GM03348 (cell line): ENCODE measurements at regions not wholly inside any gene's neighbourhood (a gene's known extent, or its start where the extent isn't known, plus 50 kb on each side); places are given as distances from the start of the nearest gene placed in this dataset.

ENCODE experiments used
- DNase-seq: peaks from one replicate; pipeline ENCODE4 v3.0.0; 2012; ENCODE audit warnings: low spot score

- DNase-seq = no peak
These were observed 175.6 kb upstream of the HS6ST1 start for GRCh38 chr2:128494307-128494639.

DNA sequence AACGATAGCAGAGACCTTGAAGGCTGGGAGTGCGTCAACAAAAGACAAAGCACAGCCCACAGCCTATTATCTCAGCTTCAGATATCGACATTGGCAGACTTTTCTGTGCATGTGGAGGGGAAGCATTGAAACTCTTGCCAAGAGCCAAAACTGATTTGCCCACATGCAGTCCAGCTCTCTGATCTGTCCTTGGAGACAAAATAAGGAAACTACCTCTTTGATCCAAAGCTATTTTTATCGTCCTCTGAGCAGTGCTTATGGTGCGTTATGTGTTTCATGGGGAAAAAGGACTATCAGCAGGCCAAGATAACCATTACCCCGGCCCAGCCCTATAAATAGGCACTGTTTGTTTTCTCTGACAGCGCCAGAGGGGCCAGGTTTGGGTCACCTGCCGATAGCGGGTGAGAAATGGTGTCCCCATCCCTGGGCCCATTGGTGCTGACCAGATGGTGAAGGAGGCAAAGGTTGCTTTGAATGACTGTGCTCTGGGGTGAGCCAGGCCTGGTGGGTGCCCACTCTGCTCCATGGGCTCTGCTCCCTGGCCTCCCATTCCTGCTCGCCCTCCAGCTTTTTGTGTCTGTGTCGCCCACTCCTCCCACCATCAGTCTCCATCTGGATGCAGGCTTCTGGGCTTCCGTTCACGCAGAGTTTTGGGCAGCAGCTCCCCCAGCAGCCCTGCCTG is 176.1 kb upstream of the HS6ST1 start:
- no peak for DNase-seq

GRCh38 chr2:128495996-128496547 is 177.4 kb upstream of the HS6ST1 start:
- no peak for DNase-seq

DNA sequence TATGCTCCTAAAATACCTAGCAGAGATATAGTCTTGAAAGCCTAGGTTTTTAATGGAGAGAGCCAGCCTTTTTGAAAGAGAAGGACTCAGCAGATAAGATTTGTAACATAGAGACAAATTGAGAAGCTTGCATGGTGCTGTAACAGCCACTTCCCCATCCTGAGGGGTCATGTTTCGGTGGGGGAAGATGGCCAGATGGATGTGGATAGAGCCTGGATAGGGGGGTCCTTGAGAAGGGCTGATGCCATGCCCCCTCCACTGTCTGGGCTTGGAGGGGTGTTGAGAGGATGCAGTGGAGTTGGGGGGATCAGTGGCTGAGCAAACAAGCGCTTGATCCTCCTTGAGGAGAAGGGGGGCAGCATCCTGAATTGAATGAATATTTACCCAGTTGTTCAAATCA is 178.0 kb upstream of the HS6ST1 start:
- no peak for DNase-seq

- DNase-seq = no peak
These were observed 178.8 kb upstream of the HS6ST1 start for GRCh38 chr2:128497461-128497860.

GRCh38 chr2:128498086-128498485 is 179.4 kb upstream of the HS6ST1 start:
- no peak for DNase-seq

DNA sequence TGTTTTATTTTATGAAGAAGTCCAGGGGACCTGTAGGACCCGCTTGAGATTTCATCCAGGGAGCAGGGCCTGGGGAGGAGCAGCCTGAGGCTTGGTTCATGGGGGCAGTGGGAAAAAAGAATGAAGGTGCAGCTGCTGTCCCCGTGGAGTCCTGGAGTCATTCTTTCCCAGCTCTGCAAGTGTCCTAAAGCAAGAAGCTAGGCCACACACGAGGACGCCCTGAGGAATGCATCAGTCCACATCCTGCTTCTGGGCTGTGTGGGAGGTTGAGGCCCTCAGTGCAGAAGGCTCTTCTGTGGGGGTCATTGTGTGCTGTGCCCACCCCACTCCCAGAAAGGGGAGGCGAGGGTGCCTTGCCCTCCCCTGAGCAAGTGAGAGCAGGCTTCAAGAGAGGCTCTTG is 179.9 kb upstream of the HS6ST1 start:
- DNase-seq = no peak

- DNase-seq = no peak
These were observed 180.9 kb upstream of the HS6ST1 start for GRCh38 chr2:128499367-128500137.

DNA sequence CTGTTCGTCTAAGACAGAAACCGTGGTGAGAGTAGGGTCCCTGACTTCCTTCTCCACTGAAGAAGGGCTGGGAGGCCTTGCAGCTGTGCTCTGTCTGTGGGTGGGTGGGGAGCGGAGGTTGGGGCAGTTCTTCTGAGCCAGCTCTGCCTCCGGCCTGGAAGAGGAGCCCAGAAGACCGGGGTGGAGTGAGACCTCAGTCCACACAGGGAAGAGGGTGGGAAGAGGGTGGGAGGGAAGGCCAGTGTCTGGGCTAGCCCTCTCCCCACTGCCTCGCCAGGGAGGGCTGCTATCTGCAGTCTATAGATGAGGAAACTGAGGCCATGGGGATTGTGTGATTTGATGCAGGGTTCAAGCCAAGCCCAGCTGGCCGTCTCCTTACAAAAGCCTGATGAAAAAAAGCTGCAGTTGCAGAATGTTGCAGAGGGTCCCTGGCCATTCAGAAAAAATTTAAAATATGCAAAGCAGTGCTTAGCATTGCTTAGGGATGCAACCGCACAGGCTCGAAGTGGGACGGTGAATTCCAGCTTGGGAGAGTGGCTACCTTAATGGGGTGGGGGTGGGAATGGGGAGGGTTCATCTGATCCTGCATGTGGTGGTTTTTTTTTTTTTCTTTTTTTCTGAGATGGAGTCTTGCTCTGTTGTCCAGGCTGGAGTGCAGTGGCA is 181.6 kb upstream of the HS6ST1 start:
- DNase-seq = no peak

GRCh38 chr2:128501006-128501690 is 182.5 kb upstream of the HS6ST1 start:
- no peak for DNase-seq

GRCh38 chr2:128501700-128502099 is 183.0 kb upstream of the HS6ST1 start:
- DNase-seq = no peak

GRCh38 chr2:128502200-128502599 is 183.5 kb upstream of the HS6ST1 start:
- DNase-seq = no peak

GRCh38 chr2:128502638-128503246 is 184.1 kb upstream of the HS6ST1 start:
- no peak for DNase-seq

DNA sequence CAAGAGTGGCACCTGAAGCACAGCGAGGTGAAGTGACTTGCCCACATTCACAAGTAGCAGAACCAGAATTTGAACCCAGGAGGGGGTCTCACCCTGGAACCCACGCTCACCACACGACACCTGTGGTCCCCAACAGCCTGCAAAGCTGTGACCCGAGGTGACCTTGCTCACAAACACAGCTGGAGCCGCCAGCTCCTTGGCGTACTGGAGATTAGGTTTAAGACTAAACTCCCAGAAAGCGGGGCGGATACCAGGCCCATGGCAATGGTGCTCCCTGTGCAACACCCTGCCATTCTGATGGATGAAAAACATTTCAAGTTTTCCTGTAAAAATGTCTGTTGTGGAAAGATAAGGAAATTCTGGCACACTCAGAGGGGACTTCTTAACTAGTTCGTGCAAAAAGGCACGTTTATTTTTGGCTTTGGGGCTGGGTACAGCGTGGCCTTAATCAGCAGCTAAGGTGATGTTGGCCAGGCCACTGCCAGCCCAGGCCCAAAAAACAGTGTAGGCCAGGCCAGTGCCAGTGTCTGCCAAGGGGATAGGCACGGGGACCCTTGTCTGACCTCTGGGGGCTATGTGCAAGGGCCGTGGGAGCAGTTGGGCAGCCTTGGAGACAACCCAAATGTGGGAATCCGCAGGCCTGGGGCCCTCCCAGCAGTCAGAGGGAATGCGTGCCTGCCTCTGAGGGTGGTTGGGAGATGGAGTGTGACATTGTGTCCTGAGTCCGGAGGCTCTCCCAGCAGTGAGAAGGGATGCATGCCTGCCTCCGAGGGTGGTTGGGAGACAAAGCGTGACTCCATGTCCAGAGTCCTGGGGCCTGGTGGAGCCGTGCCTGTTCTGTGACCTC is 185.0 kb upstream of the HS6ST1 start:
- no peak for DNase-seq

DNA sequence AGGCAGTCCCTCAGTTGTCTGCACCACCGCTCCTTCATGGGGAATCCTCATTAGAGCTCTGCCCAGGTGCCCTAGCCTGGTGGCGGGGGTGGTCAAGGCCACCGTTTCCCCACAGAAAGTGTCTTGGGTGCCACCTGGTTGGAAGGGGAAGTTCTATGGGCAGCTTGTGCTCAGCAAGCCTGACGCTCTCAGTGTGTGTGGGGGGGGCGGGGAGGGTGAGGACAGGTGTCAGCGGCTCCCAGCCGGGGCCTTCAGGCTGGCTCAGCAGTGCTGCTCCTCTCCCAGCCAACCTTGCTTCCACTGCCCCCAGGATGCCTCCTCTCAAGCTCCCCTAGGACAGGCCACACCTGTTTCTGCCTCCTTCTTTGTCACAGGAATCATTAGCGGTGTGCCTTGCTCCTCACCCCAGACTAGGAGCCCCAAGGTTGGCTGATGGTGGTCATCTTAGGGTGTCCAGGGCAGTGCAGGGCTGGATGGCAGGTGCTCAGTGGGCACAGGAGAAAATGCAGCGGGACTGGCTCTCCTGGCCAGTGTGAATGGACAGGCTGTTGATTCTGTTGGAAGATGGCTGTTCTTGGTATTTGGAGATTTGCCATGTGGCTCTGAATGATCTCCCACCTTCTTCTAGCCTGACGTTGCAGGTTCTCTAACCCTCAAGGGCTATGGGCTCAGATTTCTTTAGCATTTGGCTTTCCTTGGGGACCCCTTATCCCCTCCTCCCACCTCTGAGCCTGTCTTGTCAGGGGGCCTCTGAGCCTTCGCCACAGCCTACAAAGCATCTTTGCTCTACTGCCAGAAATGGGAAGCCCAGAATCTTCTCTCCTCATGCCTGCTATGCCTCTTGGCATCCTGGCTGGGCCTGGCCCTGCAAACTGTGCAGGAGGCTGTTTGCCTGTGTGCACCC is 185.8 kb upstream of the HS6ST1 start:
- DNase-seq = no peak

GRCh38 chr2:128505150-128505490 is 186.5 kb upstream of the HS6ST1 start:
- DNase-seq = no peak

GRCh38 chr2:128505575-128506526 is 187.2 kb upstream of the HS6ST1 start:
- DNase-seq = no peak

GRCh38 chr2:128506534-128506933 is 187.9 kb upstream of the HS6ST1 start:
- DNase-seq = no peak
